SJSA1 (cell line): ENCODE measurements at regions not wholly inside any gene's neighbourhood (a gene's known extent, or its start where the extent isn't known, plus 50 kb on each side); places are given as distances from the start of the nearest gene placed in this dataset.
"Not testable (repeated sequence)": the region's sequence is repeated elsewhere in the genome, so short reads cannot be mapped to it uniquely, and the experiment has no call there.

Source experiments
- DNase-seq, 2 experiments: peaks; one replicate each; pipeline ENCODE4 v3.0.0-alpha.2; 2015 to 2020; ENCODE audit warnings: low spot score in 2 of 2, low read depth in 1 of 2
- H3K27ac ChIP-seq: fragments of 250-450 bp; sonication (Bioruptor Pico); 2 replicates; pipeline ENCODE4 v1.5.1; 2020; ENCODE audit warnings: mild to moderate bottlenecking, moderate library complexity
- H3K27me3 ChIP-seq: fragments of 250-450 bp; sonication (Bioruptor Pico); replicated peaks from 2 replicates; pipeline ENCODE4 v1.5.1; 2020; ENCODE audit warnings: mild to moderate bottlenecking, moderate library complexity
- H3K36me3 ChIP-seq: fragments of 250-450 bp; sonication (Bioruptor Pico); 2 replicates; pipeline ENCODE4 v1.5.1; 2020; ENCODE audit warnings: mild to moderate bottlenecking
- H3K4me1 ChIP-seq: fragments of 250-450 bp; sonication (Bioruptor Pico); replicated peaks from 2 replicates; pipeline ENCODE4 v1.6.1; 2021; ENCODE audit warnings: mild to moderate bottlenecking
- H3K4me3 ChIP-seq: fragments of 250-450 bp; sonication (Bioruptor Pico); 2 replicates; pipeline ENCODE4 v1.5.1; 2020; ENCODE audit warnings: mild to moderate bottlenecking
- H3K9me3 ChIP-seq: fragments of 250-450 bp; sonication (Bioruptor Pico); replicated peaks from 2 replicates; pipeline ENCODE4 v1.5.1; 2020; ENCODE audit warnings: mild to moderate bottlenecking

- no peak for DNase-seq
- no peak overlapping the region for H3K4me3 ChIP-seq
- H3K27ac ChIP-seq, result no peak overlapping the region
- H3K36me3 ChIP-seq, result no peaks in the 10 kb centered on the region
- H3K9me3 ChIP-seq, result no peaks in the 10 kb centered on the region
- no peaks in the 10 kb centered on the region; the same call in 1 of the 2 replicates for H3K4me1 ChIP-seq
- H3K27me3 ChIP-seq, result no peaks in the 10 kb centered on the region
Observed at GRCh38 chr3:182413682-182414081, 379.6 kb upstream of the ATP11B start.

- no peaks in the 10 kb centered on the region; the same call in 1 of the 2 replicates for H3K4me1 ChIP-seq
- H3K27ac ChIP-seq, result no peak overlapping the region
- H3K27me3 ChIP-seq, result no peaks in the 10 kb centered on the region
- DNase-seq, result no peak
- no peaks in the 10 kb centered on the region for H3K9me3 ChIP-seq
- no peaks in the 10 kb centered on the region for H3K36me3 ChIP-seq
- H3K4me3 ChIP-seq, result no peak overlapping the region
Observed at GRCh38 chr3:182414586-182414985, 378.7 kb upstream of the ATP11B start.

GRCh38 chr3:182420741-182421140 lies 372.6 kb upstream of the ATP11B start:
- no peak for DNase-seq
- H3K9me3 ChIP-seq, result no peaks in the 10 kb centered on the region
- no peak overlapping the region for H3K4me3 ChIP-seq
- H3K27ac ChIP-seq, result no peak overlapping the region
- H3K4me1 ChIP-seq, result no peaks in the 10 kb centered on the region
- H3K36me3 ChIP-seq, result no peaks in the 10 kb centered on the region
- no peaks in the 10 kb centered on the region for H3K27me3 ChIP-seq

GRCh38 chr3:182424006-182424405 lies 369.3 kb upstream of the ATP11B start:
- Histone ChIP-seq H3K27me3 (no peaks in the 10 kb centered on the region), H3K4me3 (no peak overlapping the region), H3K27ac (no peak overlapping the region), H3K4me1 (no peaks in the 10 kb centered on the region), H3K36me3 (no peaks in the 10 kb centered on the region), H3K9me3 (no peaks in the 10 kb centered on the region)
- no peak for DNase-seq

- not testable (repeated sequence) for H3K4me3 ChIP-seq, H3K4me1 ChIP-seq, H3K36me3 ChIP-seq, DNase-seq, H3K27me3 ChIP-seq, H3K9me3 ChIP-seq, H3K27ac ChIP-seq
Observed at GRCh38 chr3:182425926-182426718, 367.2 kb upstream of the ATP11B start.

GRCh38 chr3:182431972-182432371 lies 361.3 kb upstream of the ATP11B start:
- not testable (repeated sequence) for H3K27me3 ChIP-seq, DNase-seq, H3K4me1 ChIP-seq, H3K27ac ChIP-seq, H3K36me3 ChIP-seq, H3K9me3 ChIP-seq, H3K4me3 ChIP-seq

- Histone ChIP-seq H3K4me3 (no peak overlapping the region), H3K27me3 (no peaks in the 10 kb centered on the region), H3K4me1 (no peaks in the 10 kb centered on the region), H3K27ac (no peak overlapping the region), H3K36me3 (no peaks in the 10 kb centered on the region), H3K9me3 (no peaks in the 10 kb centered on the region)
- DNase-seq, result no peak
Observed at GRCh38 chr3:182435860-182436259, 357.4 kb upstream of the ATP11B start.

- Histone ChIP-seq H3K27ac (no peak overlapping the region), H3K9me3 (no peaks in the 10 kb centered on the region), H3K4me3 (no peak overlapping the region), H3K4me1 (no peaks in the 10 kb centered on the region), H3K27me3 (no peaks in the 10 kb centered on the region), H3K36me3 (no peaks in the 10 kb centered on the region)
- DNase-seq, result no peak
Observed at GRCh38 chr3:182436547-182436946, 356.8 kb upstream of the ATP11B start.

- Histone ChIP-seq H3K9me3 (no peaks in the 10 kb centered on the region), H3K4me3 (no peak overlapping the region), H3K4me1 (no peaks in the 10 kb centered on the region), H3K27ac (no peak overlapping the region), H3K36me3 (no peaks in the 10 kb centered on the region), H3K27me3 (no peaks in the 10 kb centered on the region)
- DNase-seq, result no peak
Observed at GRCh38 chr3:182438398-182438797, 354.9 kb upstream of the ATP11B start.

- no peak for DNase-seq
- no peak overlapping the region for H3K4me3 ChIP-seq
- H3K27ac ChIP-seq, result no peak overlapping the region
- H3K27me3 ChIP-seq, result no peaks in the 10 kb centered on the region
- H3K9me3 ChIP-seq, result no peaks in the 10 kb centered on the region
- no peaks in the 10 kb centered on the region for H3K4me1 ChIP-seq
- H3K36me3 ChIP-seq, result no peaks in the 10 kb centered on the region
Observed at GRCh38 chr3:182440101-182440500, 353.2 kb upstream of the ATP11B start.

GRCh38 chr3:182445576-182445975 lies 347.7 kb upstream of the ATP11B start:
- Histone ChIP-seq H3K4me1 (no peaks in the 10 kb centered on the region), H3K36me3 (no peaks in the 10 kb centered on the region)

GRCh38 chr3:182450942-182451787 lies 342.1 kb upstream of the ATP11B start:
- Histone ChIP-seq H3K4me1 (no peaks in the 10 kb centered on the region), H3K27me3 (no peaks in the 10 kb centered on the region), H3K4me3 (no peak overlapping the region)

More at GRCh38 chr3:182445576-182445975, 347.7 kb upstream of the ATP11B start:
- no peaks in the 10 kb centered on the region for H3K27me3 ChIP-seq
- H3K9me3 ChIP-seq, result no peaks in the 10 kb centered on the region
- no peak overlapping the region for H3K4me3 ChIP-seq
- H3K27ac ChIP-seq, result no peak overlapping the region
- DNase-seq, result no peak

GRCh38 chr3:182451871-182452270 lies 341.4 kb upstream of the ATP11B start:
- Histone ChIP-seq H3K9me3 (no peaks in the 10 kb centered on the region), H3K27ac (no peak overlapping the region), H3K4me3 (no peak overlapping the region), H3K4me1 (no peaks in the 10 kb centered on the region), H3K36me3 (no peaks in the 10 kb centered on the region), H3K27me3 (no peaks in the 10 kb centered on the region)
- no peak for DNase-seq

More at GRCh38 chr3:182450942-182451787, 342.1 kb upstream of the ATP11B start:
- Histone ChIP-seq H3K9me3 (no peaks in the 10 kb centered on the region), H3K36me3 (no peaks in the 10 kb centered on the region), H3K27ac (no peak overlapping the region)
- no peak for DNase-seq

GRCh38 chr3:182455011-182455410 lies 338.3 kb upstream of the ATP11B start:
- no peak for DNase-seq
- Histone ChIP-seq H3K27me3 (no peaks in the 10 kb centered on the region), H3K9me3 (no peaks in the 10 kb centered on the region), H3K4me3 (no peak overlapping the region), H3K4me1 (no peaks in the 10 kb centered on the region), H3K27ac (no peak overlapping the region), H3K36me3 (no peaks in the 10 kb centered on the region)
